ENCODE measurements at regions not wholly inside any gene's neighbourhood (a gene's known extent, or its start where the extent isn't known, plus 50 kb on each side); places are given as distances from the start of the nearest gene placed in this dataset.

DNA sequence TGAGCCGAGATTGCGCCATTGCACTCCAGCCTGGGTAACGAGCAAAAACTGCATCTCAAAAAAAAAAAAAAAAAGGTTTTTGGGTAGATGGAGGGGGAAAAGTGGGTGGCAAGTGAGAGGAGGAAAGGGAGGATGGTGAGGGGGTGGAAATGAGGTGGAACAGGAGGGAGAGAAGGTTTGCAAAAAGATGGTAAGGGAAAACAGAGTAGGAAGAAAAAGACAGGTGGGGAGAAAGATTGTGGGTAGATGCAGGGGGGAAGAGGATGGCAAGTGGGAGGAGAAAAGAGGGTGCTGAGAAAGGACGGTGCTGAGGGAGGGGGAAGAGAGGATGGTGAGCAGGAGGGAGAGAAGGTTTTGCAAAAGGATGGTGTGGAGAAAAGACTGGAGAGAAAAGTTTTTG is 57.8 kb upstream of the C1QTNF9B start:
- H3K4me3 ChIP-seq (ENCODE audit: low read depth, low read length) = no peak overlapping the region
- no peak for DNase-seq
- TF ChIP-seq, protein P1, sequence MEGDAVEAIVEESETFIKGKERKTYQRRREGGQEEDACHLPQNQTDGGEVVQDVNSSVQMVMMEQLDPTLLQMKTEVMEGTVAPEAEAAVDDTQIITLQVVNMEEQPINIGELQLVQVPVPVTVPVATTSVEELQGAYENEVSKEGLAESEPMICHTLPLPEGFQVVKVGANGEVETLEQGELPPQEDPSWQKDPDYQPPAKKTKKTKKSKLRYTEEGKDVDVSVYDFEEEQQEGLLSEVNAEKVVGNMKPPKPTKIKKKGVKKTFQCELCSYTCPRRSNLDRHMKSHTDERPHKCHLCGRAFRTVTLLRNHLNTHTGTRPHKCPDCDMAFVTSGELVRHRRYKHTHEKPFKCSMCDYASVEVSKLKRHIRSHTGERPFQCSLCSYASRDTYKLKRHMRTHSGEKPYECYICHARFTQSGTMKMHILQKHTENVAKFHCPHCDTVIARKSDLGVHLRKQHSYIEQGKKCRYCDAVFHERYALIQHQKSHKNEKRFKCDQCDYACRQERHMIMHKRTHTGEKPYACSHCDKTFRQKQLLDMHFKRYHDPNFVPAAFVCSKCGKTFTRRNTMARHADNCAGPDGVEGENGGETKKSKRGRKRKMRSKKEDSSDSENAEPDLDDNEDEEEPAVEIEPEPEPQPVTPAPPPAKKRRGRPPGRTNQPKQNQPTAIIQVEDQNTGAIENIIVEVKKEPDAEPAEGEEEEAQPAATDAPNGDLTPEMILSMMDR (IDR thresholded peaks at IDR 0.05; ENCODE audit: low read depth, low read length) = no peak
- H3K27me3 ChIP-seq = peaks cover 6% of the 10 kb centered on the region; the same call in 1 of the 2 replicates
- no peaks in the 10 kb centered on the region for H3K36me3 ChIP-seq
- H3K4me1 ChIP-seq = no peaks in the 10 kb centered on the region
- H3K9me3 ChIP-seq = no peaks in the 10 kb centered on the region

DNA sequence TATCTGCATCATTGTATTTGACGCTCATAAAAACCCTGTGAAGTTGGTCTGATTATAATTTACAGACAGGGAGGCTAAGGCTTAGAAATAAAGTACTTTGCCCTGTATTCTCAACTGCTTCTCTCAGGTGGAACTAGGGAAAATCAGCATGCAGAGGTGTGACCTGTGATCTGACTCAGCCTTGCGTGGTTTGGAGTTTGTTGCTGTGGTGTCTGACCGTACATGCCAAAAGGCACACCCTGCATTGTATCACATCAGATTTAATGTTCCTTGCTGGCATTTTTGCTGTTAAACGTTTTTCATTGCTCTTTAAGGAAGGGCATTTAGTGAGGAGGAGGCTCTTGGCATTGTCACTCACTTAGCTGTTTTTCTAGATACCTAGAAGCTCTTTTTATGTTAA is 58.8 kb upstream of the C1QTNF9B start:
- TF ChIP-seq, protein P1 (IDR thresholded peaks at IDR 0.05; ENCODE audit: low read depth, low read length) = no peak
- Histone ChIP-seq H3K36me3 (no peaks in the 10 kb centered on the region), H3K4me3 (ENCODE audit: low read depth, low read length) (no peak overlapping the region), H3K27me3 (peaks cover 6% of the 10 kb centered on the region; the same call in 1 of the 2 replicates), H3K9me3 (no peaks in the 10 kb centered on the region), H3K4me1 (no peaks in the 10 kb centered on the region)
- no peak for DNase-seq

DNA sequence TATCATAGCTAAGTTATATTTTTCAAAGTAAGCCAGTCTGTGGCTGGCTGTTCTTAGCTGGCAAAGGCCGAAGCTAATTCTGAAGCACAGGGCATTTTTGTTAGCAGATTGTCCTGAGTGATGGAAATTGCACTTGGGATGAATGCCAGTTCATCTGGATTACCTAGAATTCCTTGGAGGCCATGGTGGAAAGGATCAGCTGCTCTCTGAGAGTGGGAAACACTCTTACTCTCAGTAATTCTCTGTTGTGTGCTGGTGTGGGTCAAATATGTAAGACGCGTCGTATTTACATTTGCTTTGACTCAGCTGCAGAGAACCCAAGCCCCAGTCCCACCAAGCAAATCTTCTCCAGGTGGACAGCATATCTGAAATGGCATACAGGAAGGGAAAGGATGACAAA is 60.7 kb upstream of the C1QTNF9B start:
- Histone ChIP-seq H3K9me3 (no peaks in the 10 kb centered on the region), H3K4me1 (no peaks in the 10 kb centered on the region), H3K27me3 (peaks cover 20% of the 10 kb centered on the region), H3K36me3 (no peaks in the 10 kb centered on the region), H3K4me3 (ENCODE audit: low read depth, low read length) (no peak overlapping the region)
- TF ChIP-seq, protein P1 (IDR thresholded peaks at IDR 0.05; ENCODE audit: low read depth, low read length) = no peak
- DNase-seq = no peak

DNA sequence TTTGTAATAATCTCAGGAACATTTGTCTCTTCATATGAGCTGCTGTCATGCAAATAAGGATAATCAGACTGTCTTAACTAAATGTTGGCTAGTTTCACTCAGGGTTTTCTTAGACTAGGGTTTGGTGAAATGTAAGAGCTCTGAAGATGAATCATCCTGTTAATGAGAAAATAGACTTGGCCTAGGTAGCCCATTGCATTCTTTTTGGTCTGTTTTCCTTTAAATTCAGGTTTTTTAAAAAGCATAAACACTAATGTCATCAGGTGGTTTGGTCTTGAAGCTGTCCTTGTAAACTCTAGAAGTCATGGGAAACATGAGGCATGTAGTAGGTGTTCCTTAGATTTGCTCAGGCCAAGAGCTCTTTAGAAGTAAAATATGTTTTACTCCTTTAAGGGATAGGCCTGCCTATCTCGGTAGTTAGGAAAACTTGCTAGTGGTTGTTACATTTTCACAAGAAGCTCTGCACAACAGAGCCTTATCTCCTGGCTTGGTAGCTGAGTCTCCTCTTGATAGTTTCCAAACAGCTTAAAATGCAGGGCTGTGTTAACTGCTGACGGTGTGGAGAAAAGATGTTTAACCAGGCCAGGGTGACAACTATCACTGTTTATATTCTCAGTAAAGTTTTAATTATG is 62.0 kb upstream of the C1QTNF9B start:
- TF ChIP-seq, protein P1 (IDR thresholded peaks at IDR 0.05; ENCODE audit: low read depth, low read length) = no peak
- Histone ChIP-seq H3K36me3 (no peaks in the 10 kb centered on the region), H3K9me3 (no peaks in the 10 kb centered on the region), H3K27me3 (peaks cover 20% of the 10 kb centered on the region), H3K4me3 (ENCODE audit: low read depth, low read length) (no peak overlapping the region), H3K4me1 (no peaks in the 10 kb centered on the region)
- no peak for DNase-seq

DNA sequence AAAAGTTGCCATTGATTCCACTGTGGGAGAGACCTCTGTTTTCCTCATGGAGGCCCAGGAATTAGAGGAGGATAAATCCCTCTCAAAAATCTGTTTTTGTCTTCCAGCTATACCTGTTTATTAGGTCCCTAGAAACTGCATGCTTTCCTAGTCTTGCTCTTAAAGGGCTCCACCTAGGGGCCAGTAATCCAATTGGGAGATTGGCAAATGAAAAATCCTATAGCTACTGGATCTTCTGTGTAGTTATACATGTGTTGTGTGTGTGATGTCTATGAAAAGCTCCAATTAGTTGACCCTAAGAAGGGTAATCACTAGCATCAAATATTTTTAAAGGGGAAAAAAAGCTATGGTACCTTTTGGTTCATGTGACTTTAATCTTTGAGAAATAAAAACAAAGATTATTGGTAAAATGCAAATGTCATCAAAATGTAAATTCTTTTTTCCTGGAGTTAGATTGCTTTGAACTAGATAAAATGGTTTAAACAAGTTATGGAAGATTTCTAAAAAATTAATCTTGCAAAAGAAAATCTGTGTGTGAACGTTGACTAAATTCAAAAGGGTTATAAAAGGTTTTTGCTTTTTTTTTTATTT is 63.4 kb upstream of the C1QTNF9B start:
- Histone ChIP-seq H3K4me1 (no peaks in the 10 kb centered on the region), H3K27me3 (peaks cover 24% of the 10 kb centered on the region), H3K36me3 (no peaks in the 10 kb centered on the region), H3K4me3 (ENCODE audit: low read depth, low read length) (no peak overlapping the region), H3K9me3 (no peaks in the 10 kb centered on the region)
- TF ChIP-seq, protein P1 (IDR thresholded peaks at IDR 0.05; ENCODE audit: low read depth, low read length) = peak; percentile 84
- DNase-seq = no peak

DNA sequence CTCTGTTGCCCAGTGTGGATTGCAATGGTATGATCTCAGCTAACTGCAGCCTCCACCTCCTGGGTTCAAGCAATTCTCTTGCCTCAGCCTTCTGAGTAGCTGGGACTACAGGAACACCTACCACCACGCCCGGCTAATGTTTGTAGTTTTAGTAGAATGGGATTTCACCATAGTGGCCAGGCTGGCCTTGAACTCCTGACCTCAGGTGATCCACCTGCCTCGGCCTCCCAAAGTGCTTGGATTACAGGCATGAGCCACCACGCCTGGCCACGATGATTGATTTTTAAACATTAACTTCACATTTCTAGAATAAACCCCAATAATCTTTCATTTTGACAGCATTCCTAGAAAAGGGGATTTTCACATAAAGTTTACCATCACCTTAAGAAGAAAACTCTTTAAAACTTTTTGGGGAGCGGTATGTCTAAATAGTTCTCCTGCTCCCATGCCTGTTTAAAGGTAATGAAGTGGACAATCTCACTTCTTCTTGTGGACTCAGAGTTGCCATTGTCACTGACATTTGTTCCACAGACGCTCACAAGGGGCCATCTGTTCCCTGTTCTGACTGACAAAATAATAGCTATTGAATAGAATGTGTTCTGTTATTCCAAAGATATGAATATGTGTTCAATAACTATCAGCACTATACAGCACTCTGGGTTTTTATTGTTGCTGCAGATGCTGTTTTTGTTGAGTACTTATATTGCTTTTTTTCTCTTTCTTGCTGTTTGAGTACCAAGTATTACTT is 66.1 kb upstream of the C1QTNF9B start:
- TF ChIP-seq, protein P1 (IDR thresholded peaks at IDR 0.05; ENCODE audit: low read depth, low read length) = no peak
- no peaks in the 10 kb centered on the region for H3K9me3 ChIP-seq
- no peaks in the 10 kb centered on the region for H3K4me1 ChIP-seq
- H3K27me3 ChIP-seq = peaks cover 18% of the 10 kb centered on the region
- no peak for DNase-seq
- H3K36me3 ChIP-seq = no peaks in the 10 kb centered on the region
- H3K4me3 ChIP-seq (ENCODE audit: low read depth, low read length) = no peak overlapping the region

Data from BE2C (cell line).